ELR (cell line): ENCODE measurements at regions not wholly inside any gene's neighbourhood (a gene's known extent, or its start where the extent isn't known, plus 50 kb on each side); places are given as distances from the start of the nearest gene placed in this dataset.
A peak's percentile ranks its signal among the peaks of the same experiment; 100 is the strongest.
"Not testable (repeated sequence)": the region's sequence is repeated elsewhere in the genome, so short reads cannot be mapped to it uniquely, and the experiment has no call there.

Source experiments
- DNase-seq: peaks from one replicate; pipeline ENCODE4 v3.0.0-alpha.2; 2015; ENCODE audit warnings: low read depth

DNA sequence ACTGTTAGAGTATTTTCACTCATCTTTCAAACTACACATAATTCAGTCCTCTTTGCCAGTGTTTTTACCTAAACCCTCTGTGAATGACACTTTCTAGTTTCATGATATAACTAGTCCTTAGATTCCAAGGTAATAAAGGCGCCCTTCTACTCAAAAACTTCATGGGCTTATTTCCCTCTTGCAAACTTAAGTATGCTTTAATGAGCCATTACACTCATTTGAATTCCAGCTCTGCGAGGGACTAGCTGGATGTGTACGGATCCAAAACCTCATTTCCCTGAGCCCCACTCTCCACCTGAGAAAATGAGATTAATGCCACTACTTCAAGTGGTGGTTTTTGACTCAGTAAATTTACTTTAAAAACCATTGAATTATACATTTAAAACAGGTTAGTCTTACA lies 141.1 kb downstream of the NDUFA12 start:
- no peak for DNase-seq

- no peak for DNase-seq
Observed at GRCh38 chr12:94856324-94856723, 147.2 kb downstream of the NDUFA12 start.

DNA sequence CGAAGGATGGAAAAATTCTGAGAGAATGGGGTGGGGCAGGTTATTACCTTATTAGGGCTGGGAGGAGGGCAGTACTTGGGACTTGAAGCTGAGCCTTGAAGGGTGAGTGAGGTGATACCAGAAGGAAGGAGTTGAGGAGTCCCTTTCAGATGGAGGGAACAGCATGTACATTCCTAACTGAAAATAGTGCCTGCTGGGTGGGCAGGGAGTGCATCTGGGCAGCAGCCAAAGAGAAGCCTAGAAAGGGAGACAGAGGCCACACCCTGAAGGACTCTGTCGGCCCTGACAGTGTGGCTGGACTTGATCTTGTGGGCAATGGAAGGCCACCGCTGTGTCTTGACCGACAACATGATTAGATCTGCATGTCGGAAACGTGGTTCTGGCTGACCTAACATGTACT lies 147.6 kb downstream of the NDUFA12 start:
- DNase-seq = no peak

DNA sequence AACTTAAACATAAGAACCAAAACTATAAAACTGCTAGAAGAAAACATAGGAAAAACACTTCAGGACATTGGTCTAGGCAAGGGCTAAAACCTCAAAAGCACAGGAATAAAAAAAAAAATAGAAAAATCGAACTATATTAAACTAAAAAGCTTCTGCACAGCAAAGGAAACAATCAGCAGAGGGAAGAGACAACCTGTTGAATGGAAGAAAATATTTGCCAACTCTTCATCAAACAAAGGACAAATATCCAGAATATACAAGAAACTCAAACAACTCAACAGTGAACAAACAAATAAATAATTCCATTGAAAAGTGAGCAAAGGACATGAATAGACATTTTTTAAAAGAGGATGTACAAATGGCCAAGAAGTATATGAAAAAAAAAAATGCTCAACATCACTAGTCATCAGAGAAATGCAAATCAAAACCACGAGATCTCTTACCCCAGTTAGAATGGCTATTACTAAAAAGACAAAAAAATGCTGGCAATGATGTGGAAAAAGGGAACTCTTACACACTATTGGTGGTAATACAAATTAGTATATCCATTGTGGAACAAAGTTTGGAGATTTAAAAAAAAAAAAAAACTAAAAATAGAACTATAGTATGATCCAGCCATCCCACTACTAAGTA lies 152.0 kb downstream of the NDUFA12 start:
- DNase-seq = no peak

- no peak for DNase-seq
Observed at GRCh38 chr12:94849411-94849976, 154.0 kb downstream of the NDUFA12 start.

- DNase-seq = no peak
Observed at GRCh38 chr12:94848966-94849365, 154.5 kb downstream of the NDUFA12 start.

- no peak for DNase-seq
Observed at GRCh38 chr12:94845110-94845509, 158.4 kb downstream of the NDUFA12 start.

DNA sequence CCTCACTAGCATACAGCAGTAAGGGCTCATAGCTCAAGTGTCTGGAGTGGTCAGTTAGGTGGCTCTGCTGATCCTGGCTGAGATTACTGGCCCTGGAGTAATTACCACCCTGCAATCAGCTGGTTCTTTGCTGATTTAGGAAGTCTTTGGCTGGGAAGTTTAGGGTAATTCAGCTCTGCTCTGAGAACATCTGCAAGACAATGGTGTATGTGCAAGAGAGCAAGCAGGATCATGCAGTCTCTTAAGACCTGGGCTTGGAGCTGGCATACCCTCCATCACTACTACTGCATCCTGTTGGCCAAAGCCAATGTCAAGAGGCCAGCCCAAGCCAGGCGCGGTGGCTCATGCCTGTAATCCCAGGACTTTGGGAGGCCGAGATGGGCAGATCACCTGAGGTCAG lies 159.0 kb downstream of the NDUFA12 start:
- DNase-seq = no peak

- no peak for DNase-seq
Observed at GRCh38 chr12:94841904-94842610, 161.4 kb downstream of the NDUFA12 start.

DNA sequence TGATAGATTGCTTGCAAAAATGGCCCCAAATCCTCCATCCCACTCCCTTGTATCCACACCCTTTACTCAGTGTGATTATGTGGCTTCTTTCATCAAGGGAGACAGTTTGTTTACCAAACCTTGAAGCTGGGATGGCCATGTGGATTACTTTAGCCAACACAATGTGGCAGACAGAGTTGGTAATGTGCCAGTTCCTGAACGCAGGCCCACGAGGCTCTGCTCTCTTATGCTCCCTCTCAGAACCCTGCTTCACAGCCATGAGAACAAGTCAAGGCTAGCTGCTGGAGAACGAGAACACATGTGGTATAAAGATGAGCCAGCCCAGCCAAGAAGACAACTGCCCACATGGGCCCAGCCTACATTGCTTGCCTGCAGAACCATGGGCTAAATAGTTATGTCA lies 162.3 kb downstream of the NDUFA12 start:
- no peak for DNase-seq

GRCh38 chr12:94839347-94839746 lies 164.2 kb downstream of the NDUFA12 start:
- DNase-seq = no peak

DNA sequence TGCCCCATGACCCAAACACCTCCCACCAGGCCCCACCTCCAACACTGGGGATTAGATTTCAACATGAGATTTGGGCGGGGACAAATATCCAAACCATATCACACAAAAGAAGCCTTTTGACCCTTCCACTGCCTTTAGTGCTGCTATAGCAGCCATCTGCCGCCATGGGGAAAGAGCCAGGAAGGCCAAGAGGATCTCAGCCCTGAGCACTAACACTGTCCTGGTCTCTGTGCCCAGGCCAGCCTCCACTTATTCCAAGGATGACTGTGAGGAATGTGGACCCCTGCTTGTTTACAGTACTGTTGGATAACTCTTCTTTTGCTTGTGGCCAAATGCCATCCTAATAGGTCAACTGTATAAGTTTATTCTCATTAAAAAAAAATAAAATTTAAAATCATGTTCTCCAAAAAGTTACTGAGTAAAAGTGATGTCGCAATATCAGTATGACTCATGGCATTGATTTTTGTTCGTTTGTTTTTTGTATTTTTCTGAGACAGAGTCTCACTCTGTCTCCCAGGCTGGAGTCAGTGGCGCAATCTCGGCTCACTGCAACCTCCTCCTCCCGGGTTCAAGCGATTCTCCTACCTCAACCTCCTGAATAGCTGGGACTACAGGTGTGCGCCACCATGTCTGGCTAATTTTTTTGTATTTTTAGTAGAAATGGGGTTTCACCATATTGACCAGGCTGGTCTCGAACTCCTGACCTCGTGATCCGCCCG lies 166.4 kb downstream of the NDUFA12 start:
- peak; percentile 46 for DNase-seq

DNA sequence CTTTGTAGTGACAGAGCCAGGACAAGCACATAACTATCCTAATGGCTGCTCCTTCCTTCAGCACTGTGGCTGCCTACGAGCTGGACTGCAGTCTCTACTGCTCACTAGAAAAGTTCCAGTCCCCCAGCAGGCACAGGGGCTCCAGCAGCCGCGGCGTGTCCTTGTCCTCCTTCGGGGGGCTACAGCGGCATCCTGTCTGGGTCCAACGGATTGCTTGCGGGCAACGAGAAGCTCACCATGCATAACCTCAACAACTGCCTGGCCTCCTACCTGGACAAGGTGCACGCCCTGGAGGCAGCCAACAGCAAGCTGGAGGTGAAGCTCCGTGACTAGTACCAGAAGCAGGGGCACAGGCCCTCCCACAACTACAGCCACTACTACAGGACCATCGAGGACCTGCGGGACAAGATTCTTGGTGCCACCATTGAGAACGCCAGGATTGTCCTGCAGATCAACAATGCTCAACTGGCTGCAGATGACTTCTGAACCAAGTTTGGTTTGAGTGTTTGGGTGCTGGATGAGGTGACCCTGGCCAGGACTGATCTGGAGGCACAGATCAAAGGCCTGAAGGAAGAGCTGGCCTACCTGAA lies 169.4 kb downstream of the NDUFA12 start:
- no peak for DNase-seq

DNA sequence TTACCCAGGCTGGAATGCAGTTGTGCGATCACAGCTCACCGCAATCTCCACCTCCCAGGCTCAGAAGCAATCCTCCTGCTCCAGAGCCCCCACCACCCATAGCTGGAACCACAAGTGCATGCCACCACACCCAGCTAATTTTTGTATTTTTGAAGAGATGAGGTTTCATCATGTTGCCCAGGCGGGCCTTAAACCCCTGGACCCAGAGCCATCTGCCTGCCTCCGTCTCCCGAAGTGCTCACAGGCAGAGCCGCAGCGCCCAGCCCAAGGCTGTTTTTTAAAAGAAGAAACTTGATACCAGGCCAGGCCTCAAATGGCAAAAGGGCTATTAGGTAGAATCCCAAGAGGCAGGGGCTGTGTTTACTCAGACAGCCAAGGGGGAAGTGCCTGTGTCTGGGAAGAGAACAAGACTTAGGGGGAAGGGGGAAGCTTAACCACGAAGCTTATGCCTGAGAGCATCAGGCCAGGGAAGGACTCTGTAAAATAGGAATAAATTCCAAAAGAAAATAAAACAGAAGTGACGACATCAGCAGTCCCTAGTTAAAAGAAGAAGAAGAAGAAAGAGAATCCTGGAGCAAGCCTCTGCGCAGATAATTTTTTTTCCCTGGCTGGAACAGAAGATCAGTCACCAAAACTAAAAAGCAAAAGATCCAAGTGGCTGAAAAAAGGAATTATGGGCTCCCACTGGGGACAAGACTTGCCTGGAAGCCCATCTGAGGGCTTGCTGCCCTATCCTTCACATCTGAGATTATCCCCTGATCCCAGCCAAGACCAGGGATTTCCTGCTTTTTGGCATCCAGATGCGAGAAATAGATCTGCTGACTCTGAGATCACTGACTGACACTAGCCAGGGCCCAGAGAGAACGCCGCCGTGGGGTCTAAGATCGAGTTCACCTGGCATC lies 170.5 kb downstream of the NDUFA12 start:
- DNase-seq = no peak

- no peak for DNase-seq
Observed at GRCh38 chr12:94832105-94832504, 171.4 kb downstream of the NDUFA12 start.

GRCh38 chr12:94831081-94831751 lies 172.3 kb downstream of the NDUFA12 start:
- DNase-seq = no peak

- DNase-seq = peak; percentile 28
Observed at GRCh38 chr12:94829552-94829951, 173.9 kb downstream of the NDUFA12 start.

DNA sequence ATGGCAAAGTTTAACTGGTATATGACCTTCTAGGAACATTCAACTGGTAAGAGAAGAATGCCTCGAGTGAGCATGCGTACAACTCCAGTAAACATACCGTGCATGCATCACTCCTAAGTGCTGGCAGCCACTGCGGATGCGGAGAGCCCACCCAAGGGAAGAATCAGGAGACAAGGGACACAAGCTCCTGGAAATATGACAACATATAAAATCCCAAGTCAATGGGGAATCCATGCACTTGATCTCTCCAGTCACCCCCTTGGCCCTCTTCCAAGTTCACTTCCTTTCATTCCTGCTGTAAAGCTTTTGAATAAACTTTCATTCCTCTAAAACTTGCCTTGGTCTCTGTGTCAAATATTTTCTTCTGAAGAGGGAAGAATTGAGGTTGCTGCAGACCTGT lies 168.7 kb upstream of the TMCC3 start:
- DNase-seq = peak; percentile 12

- DNase-seq = no peak
Observed at GRCh38 chr12:94817695-94818075, 167.3 kb upstream of the TMCC3 start.

DNA sequence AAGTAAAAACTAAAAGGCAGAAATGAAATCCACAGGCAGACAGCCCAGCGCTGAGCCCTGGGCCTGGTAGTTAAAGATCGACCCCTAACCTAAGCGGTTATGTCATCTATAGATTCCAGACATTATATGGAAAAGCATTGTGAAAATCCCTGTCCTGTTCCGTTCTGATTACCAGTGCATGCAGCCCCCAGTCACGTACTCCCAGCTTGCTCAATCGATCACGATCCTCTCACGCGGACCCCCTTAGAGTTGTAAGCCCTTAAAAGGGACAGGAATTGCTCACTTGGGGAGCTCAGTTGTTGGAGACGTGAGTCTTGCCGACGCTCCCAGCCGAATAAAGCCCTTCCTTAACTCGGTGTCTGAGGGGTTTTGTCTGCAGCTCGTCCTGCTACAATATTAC lies 166.8 kb upstream of the TMCC3 start:
- DNase-seq = not testable (repeated sequence)

GRCh38 chr12:94816746-94817145 lies 166.4 kb upstream of the TMCC3 start:
- DNase-seq = not testable (repeated sequence)
